ENCODE measurements at regions not wholly inside any gene's neighbourhood (a gene's known extent, or its start where the extent isn't known, plus 50 kb on each side); places are given as distances from the start of the nearest gene placed in this dataset.

DNA sequence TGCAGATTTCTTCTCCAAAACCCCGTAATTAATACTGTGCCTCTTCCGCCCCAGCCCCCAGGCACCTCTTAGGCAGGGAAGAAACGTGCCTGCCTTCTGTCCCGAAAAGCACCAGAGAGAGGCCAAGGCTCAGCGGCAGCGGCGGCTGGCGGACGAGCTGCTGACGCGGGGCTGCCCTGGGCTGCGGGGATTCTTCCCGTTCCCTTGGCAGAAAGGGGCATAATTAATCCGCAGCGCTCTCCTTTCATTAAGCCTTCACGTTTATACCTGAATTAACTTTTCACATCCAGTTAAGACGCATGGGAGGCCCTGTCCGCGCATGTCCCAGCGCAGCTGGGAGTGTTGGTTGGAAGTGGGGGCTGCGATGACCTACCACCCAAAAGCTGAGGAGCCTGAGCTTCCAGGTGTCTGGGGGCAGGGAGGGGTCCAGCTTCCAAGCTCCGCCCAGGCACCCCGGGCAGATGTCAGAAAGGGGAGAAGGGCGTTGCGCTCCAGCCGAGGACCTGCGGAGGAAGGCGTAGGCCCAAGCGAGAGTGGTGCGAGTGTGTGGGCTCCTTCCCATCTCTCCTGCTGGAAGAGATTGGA is 167.4 kb upstream of the LRFN2 start:
- TF ChIP-seq CTCF (IDR thresholded peaks at IDR 0.05; ENCODE audit: extremely low read depth in 1 of 2, insufficient read depth in 1 of 2, low read depth in 1 of 2, low read length in 2 of 2) (no peak), EZH2 (IDR thresholded peaks at IDR 0.05; ENCODE audit: borderline replicate concordance, low read depth, low read length, severe bottlenecking) (peak; percentile 44), POLR2A (IDR thresholded peaks at IDR 0.05; ENCODE audit: low read depth, low read length) (no peak), POLR2AphosphoS5 (IDR thresholded peaks at IDR 0.05; ENCODE audit: insufficient read depth, low read depth, low read length) (no peak)
- TF ChIP-seq, protein P1, sequence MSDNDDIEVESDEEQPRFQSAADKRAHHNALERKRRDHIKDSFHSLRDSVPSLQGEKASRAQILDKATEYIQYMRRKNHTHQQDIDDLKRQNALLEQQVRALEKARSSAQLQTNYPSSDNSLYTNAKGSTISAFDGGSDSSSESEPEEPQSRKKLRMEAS (IDR thresholded peaks at IDR 0.05; ENCODE audit: insufficient read depth, insufficient read length): no peak
